Stomach (tissue), 4 donors: ENCODE measurements at regions not wholly inside any gene's neighbourhood (a gene's known extent, or its start where the extent isn't known, plus 50 kb on each side); places are given as distances from the start of the nearest gene placed in this dataset.

Experiments
- EP300 ChIP-seq: sonication (generic); formaldehyde crosslinking; IDR thresholded peaks from one replicate; pipeline ENCODE4 v1.6.1; 2017; ENCODE audit warnings: antibody characterized with exemption
- POLR2A ChIP-seq, 4 donors: fragments of 450-650 bp; IDR thresholded peaks; one replicate each; pipeline ENCODE4 v1.6.1; 2016; ENCODE audit warnings: antibody characterized with exemption in 4 of 4, control low read depth in 2 of 4, mild to moderate bottlenecking in 1 of 4, moderate library complexity in 1 of 4
- POLR2AphosphoS5 ChIP-seq, 3 donors: sonication (generic); formaldehyde crosslinking; IDR thresholded peaks; one replicate each; pipeline ENCODE4 v1.6.1; 2016; ENCODE audit warnings: antibody characterized with exemption in 3 of 3
- TF ChIP-seq, protein P1 (sequence below), 7 experiments: fragments of 450-650 bp in 4 of 7; fragments of 200-600 bp in 3 of 7; sonication (generic) in 3 of 7; IDR thresholded peaks; one replicate each; pipeline ENCODE4 v1.5.1; 2016 to 2019; ENCODE audit warnings: antibody characterized with exemption in 7 of 7, control low read depth in 2 of 7, mild to moderate bottlenecking in 1 of 7

DNA sequence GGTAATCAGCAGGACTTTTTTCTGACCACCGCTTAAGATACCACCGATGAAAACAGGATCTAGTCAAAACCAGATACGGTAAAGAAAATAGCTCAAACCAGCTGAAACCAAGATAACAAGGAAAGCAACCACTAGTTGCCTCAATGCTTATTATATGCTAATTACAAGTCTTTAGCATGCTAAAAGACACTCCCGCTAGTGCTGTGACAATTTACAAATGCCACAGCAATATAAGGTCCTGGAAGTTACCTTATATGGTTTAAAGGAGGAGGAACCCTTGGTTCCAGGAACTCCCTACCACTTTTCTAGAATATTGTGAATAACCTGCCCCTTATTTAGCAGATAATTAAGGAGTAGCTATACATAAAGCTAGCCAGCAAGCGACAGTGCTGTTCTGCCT, 976.4 kb upstream of the SEL1L start:
- TF ChIP-seq, protein P1, sequence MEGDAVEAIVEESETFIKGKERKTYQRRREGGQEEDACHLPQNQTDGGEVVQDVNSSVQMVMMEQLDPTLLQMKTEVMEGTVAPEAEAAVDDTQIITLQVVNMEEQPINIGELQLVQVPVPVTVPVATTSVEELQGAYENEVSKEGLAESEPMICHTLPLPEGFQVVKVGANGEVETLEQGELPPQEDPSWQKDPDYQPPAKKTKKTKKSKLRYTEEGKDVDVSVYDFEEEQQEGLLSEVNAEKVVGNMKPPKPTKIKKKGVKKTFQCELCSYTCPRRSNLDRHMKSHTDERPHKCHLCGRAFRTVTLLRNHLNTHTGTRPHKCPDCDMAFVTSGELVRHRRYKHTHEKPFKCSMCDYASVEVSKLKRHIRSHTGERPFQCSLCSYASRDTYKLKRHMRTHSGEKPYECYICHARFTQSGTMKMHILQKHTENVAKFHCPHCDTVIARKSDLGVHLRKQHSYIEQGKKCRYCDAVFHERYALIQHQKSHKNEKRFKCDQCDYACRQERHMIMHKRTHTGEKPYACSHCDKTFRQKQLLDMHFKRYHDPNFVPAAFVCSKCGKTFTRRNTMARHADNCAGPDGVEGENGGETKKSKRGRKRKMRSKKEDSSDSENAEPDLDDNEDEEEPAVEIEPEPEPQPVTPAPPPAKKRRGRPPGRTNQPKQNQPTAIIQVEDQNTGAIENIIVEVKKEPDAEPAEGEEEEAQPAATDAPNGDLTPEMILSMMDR (IDR thresholded peaks at IDR 0.05), result no peak
- no peak for TF ChIP-seq EP300
- no peak for TF ChIP-seq POLR2A (IDR thresholded peaks at IDR 0.05)
- no peak for TF ChIP-seq POLR2AphosphoS5 (IDR thresholded peaks at IDR 0.05)
